ENCODE measurements at regions not wholly inside any gene's neighbourhood (a gene's known extent, or its start where the extent isn't known, plus 50 kb on each side); places are given as distances from the start of the nearest gene placed in this dataset.

- TF ChIP-seq CTCF (IDR thresholded peaks at IDR 0.05; ENCODE audit: low read depth, low read length) (no peak), MYC (IDR thresholded peaks at IDR 0.05; ENCODE audit: low read depth, low read length) (no peak), POLR2A (IDR thresholded peaks at IDR 0.05; ENCODE audit: extremely low read depth, insufficient read length) (no peak), MAX (IDR thresholded peaks at IDR 0.05; ENCODE audit: low read depth, low read length) (no peak)
Observed at GRCh38 chrX:64853424-64853823, 122.8 kb downstream of the ZC4H2 start.

Measured in NB4 (cell line).